ENCODE measurements at regions not wholly inside any gene's neighbourhood (a gene's known extent, or its start where the extent isn't known, plus 50 kb on each side); places are given as distances from the start of the nearest gene placed in this dataset.

GRCh38 chr3:170772175-170772574 lies 97.8 kb downstream of the RPL22L1 start:
- no peak for TF ChIP-seq ZNF274 (IDR thresholded peaks at IDR 0.05; ENCODE audit: low read depth, low read length)
- no peak for TF ChIP-seq SUZ12 (IDR thresholded peaks at IDR 0.05; ENCODE audit: extremely low read depth, insufficient read depth, insufficient read length)
- no peak for TF ChIP-seq YY1 (IDR thresholded peaks at IDR 0.05; ENCODE audit: insufficient read depth, insufficient read length)

GRCh38 chr3:170768334-170768801 lies 101.6 kb downstream of the RPL22L1 start:
- TF ChIP-seq SUZ12 (IDR thresholded peaks at IDR 0.05; ENCODE audit: extremely low read depth, insufficient read depth, insufficient read length) = no peak
- TF ChIP-seq YY1 (IDR thresholded peaks at IDR 0.05; ENCODE audit: insufficient read depth, insufficient read length) = no peak
- TF ChIP-seq ZNF274 (IDR thresholded peaks at IDR 0.05; ENCODE audit: low read depth, low read length) = no peak
- Histone ChIP-seq H3K36me3 (ENCODE audit: insufficient read depth, insufficient read length, low read length) (no peaks in the 10 kb centered on the region), H3K4me1 (ENCODE audit: insufficient read depth, insufficient read length) (peaks cover 4% of the 10 kb centered on the region), H3K9me3 (ENCODE audit: insufficient read depth, low read length) (no peaks in the 10 kb centered on the region), H3K27me3 (ENCODE audit: insufficient read depth, insufficient read length) (no peaks in the 10 kb centered on the region), H3K9ac (ENCODE audit: insufficient read length, low read depth) (no peak overlapping the region), H3K4me3 (ENCODE audit: insufficient read length, low read depth) (no peak overlapping the region)
- no peak for DNase-seq (ENCODE audit: low read depth, low spot score)

More at GRCh38 chr3:170772175-170772574, 97.8 kb downstream of the RPL22L1 start:
- Histone ChIP-seq H3K9me3 (ENCODE audit: insufficient read depth, low read length) (no peaks in the 10 kb centered on the region), H3K9ac (ENCODE audit: insufficient read length, low read depth) (no peak overlapping the region), H3K4me3 (ENCODE audit: insufficient read length, low read depth) (no peak overlapping the region), H3K4me1 (ENCODE audit: insufficient read depth, insufficient read length) (peaks cover 4% of the 10 kb centered on the region), H3K27me3 (ENCODE audit: insufficient read depth, insufficient read length) (no peaks in the 10 kb centered on the region), H3K36me3 (ENCODE audit: insufficient read depth, insufficient read length, low read length) (no peaks in the 10 kb centered on the region)
- no peak for DNase-seq (ENCODE audit: low read depth, low spot score)

- no peaks in the 10 kb centered on the region for H3K9me3 ChIP-seq (ENCODE audit: insufficient read depth, low read length)
- H3K9ac ChIP-seq (ENCODE audit: insufficient read length, low read depth) = no peak overlapping the region
- H3K4me3 ChIP-seq (ENCODE audit: insufficient read length, low read depth) = no peak overlapping the region
- peaks cover 4% of the 10 kb centered on the region for H3K4me1 ChIP-seq (ENCODE audit: insufficient read depth, insufficient read length)
- no peaks in the 10 kb centered on the region for H3K36me3 ChIP-seq (ENCODE audit: insufficient read depth, insufficient read length, low read length)
- DNase-seq (ENCODE audit: low read depth, low spot score) = no peak
- no peak for TF ChIP-seq YY1 (IDR thresholded peaks at IDR 0.05; ENCODE audit: insufficient read depth, insufficient read length)
- no peak for TF ChIP-seq ZNF274 (IDR thresholded peaks at IDR 0.05; ENCODE audit: low read depth, low read length)
- TF ChIP-seq SUZ12 (IDR thresholded peaks at IDR 0.05; ENCODE audit: extremely low read depth, insufficient read depth, insufficient read length) = no peak
- no peaks in the 10 kb centered on the region for H3K27me3 ChIP-seq (ENCODE audit: insufficient read depth, insufficient read length)
Measured at GRCh38 chr3:170767576-170767941, 102.4 kb downstream of the RPL22L1 start.

- no peak overlapping the region for H3K9ac ChIP-seq (ENCODE audit: insufficient read length, low read depth)
- no peaks in the 10 kb centered on the region for H3K27me3 ChIP-seq (ENCODE audit: insufficient read depth, insufficient read length)
- TF ChIP-seq YY1 (IDR thresholded peaks at IDR 0.05; ENCODE audit: insufficient read depth, insufficient read length) (no peak), ZNF274 (IDR thresholded peaks at IDR 0.05; ENCODE audit: low read depth, low read length) (no peak), SUZ12 (IDR thresholded peaks at IDR 0.05; ENCODE audit: extremely low read depth, insufficient read depth, insufficient read length) (no peak)
Measured at GRCh38 chr3:170766823-170767575, 103.0 kb downstream of the RPL22L1 start.

GRCh38 chr3:170766253-170766652 lies 103.7 kb downstream of the RPL22L1 start:
- TF ChIP-seq YY1 (IDR thresholded peaks at IDR 0.05; ENCODE audit: insufficient read depth, insufficient read length) (no peak), ZNF274 (IDR thresholded peaks at IDR 0.05; ENCODE audit: low read depth, low read length) (no peak), SUZ12 (IDR thresholded peaks at IDR 0.05; ENCODE audit: extremely low read depth, insufficient read depth, insufficient read length) (no peak)
- Histone ChIP-seq H3K27me3 (ENCODE audit: insufficient read depth, insufficient read length) (no peaks in the 10 kb centered on the region), H3K4me3 (ENCODE audit: insufficient read length, low read depth) (no peak overlapping the region), H3K9ac (ENCODE audit: insufficient read length, low read depth) (no peak overlapping the region), H3K36me3 (ENCODE audit: insufficient read depth, insufficient read length, low read length) (no peaks in the 10 kb centered on the region), H3K4me1 (ENCODE audit: insufficient read depth, insufficient read length) (peaks cover 4% of the 10 kb centered on the region), H3K9me3 (ENCODE audit: insufficient read depth, low read length) (no peaks in the 10 kb centered on the region)
- no peak for DNase-seq (ENCODE audit: low read depth, low spot score)

More at GRCh38 chr3:170766823-170767575, 103.0 kb downstream of the RPL22L1 start:
- no peaks in the 10 kb centered on the region for H3K36me3 ChIP-seq (ENCODE audit: insufficient read depth, insufficient read length, low read length)
- peaks cover 4% of the 10 kb centered on the region for H3K4me1 ChIP-seq (ENCODE audit: insufficient read depth, insufficient read length)
- no peak overlapping the region for H3K4me3 ChIP-seq (ENCODE audit: insufficient read length, low read depth)
- no peaks in the 10 kb centered on the region for H3K9me3 ChIP-seq (ENCODE audit: insufficient read depth, low read length)
- DNase-seq (ENCODE audit: low read depth, low spot score) = no peak

- Histone ChIP-seq H3K4me1 (ENCODE audit: insufficient read depth, insufficient read length) (peaks cover 4% of the 10 kb centered on the region), H3K4me3 (ENCODE audit: insufficient read length, low read depth) (no peak overlapping the region), H3K36me3 (ENCODE audit: insufficient read depth, insufficient read length, low read length) (no peaks in the 10 kb centered on the region), H3K27me3 (ENCODE audit: insufficient read depth, insufficient read length) (no peaks in the 10 kb centered on the region), H3K9me3 (ENCODE audit: insufficient read depth, low read length) (no peaks in the 10 kb centered on the region), H3K9ac (ENCODE audit: insufficient read length, low read depth) (no peak overlapping the region)
- DNase-seq (ENCODE audit: low read depth, low spot score) = no peak
- TF ChIP-seq ZNF274 (IDR thresholded peaks at IDR 0.05; ENCODE audit: low read depth, low read length) = no peak
- no peak for TF ChIP-seq YY1 (IDR thresholded peaks at IDR 0.05; ENCODE audit: insufficient read depth, insufficient read length)
- TF ChIP-seq SUZ12 (IDR thresholded peaks at IDR 0.05; ENCODE audit: extremely low read depth, insufficient read depth, insufficient read length) = no peak
Measured at GRCh38 chr3:170765419-170766078, 104.4 kb downstream of the RPL22L1 start.

- DNase-seq (ENCODE audit: low read depth, low spot score) = no peak
- Histone ChIP-seq H3K36me3 (ENCODE audit: insufficient read depth, insufficient read length, low read length) (no peaks in the 10 kb centered on the region), H3K9ac (ENCODE audit: insufficient read length, low read depth) (no peak overlapping the region), H3K9me3 (ENCODE audit: insufficient read depth, low read length) (no peaks in the 10 kb centered on the region), H3K27me3 (ENCODE audit: insufficient read depth, insufficient read length) (no peaks in the 10 kb centered on the region), H3K4me3 (ENCODE audit: insufficient read length, low read depth) (no peak overlapping the region), H3K4me1 (ENCODE audit: insufficient read depth, insufficient read length) (peaks cover 4% of the 10 kb centered on the region)
- TF ChIP-seq YY1 (IDR thresholded peaks at IDR 0.05; ENCODE audit: insufficient read depth, insufficient read length) (no peak), SUZ12 (IDR thresholded peaks at IDR 0.05; ENCODE audit: extremely low read depth, insufficient read depth, insufficient read length) (no peak), ZNF274 (IDR thresholded peaks at IDR 0.05; ENCODE audit: low read depth, low read length) (no peak)
Measured at GRCh38 chr3:170764017-170764416, 106.0 kb downstream of the RPL22L1 start.
